Activated CD4-positive, alpha-beta T cell treated with anti-CD3 and anti-CD28 coated beads, Interleukin-2, amount 50 U/mL, for 24 hours (primary cell): ENCODE measurements at regions not wholly inside any gene's neighbourhood (a gene's known extent, or its start where the extent isn't known, plus 50 kb on each side); places are given as distances from the start of the nearest gene placed in this dataset.
"Not testable (repeated sequence)": the region's sequence is repeated elsewhere in the genome, so short reads cannot be mapped to it uniquely, and the experiment has no call there.

Experiments used
- DNase-seq, 2 donors: peaks; one replicate each; pipeline ENCODE4 v3.0.0-alpha.2; 2020; ENCODE audit warnings: low read depth in 1 of 2, low spot score in 1 of 2

GRCh38 chr5:135182675-135183074 is 148.6 kb upstream of the PITX1 start:
- no peak for DNase-seq

- no peak for DNase-seq
These were observed 147.6 kb upstream of the PITX1 start for GRCh38 chr5:135181653-135182052.

GRCh38 chr5:135179308-135179980 is 145.4 kb upstream of the PITX1 start:
- no peak for DNase-seq

- no peak for DNase-seq
These were observed 144.6 kb upstream of the PITX1 start for GRCh38 chr5:135178476-135179155.

GRCh38 chr5:135177591-135177990 is 143.6 kb upstream of the PITX1 start:
- DNase-seq, result no peak

- no peak for DNase-seq
These were observed 143.0 kb upstream of the PITX1 start for GRCh38 chr5:135176991-135177390.

GRCh38 chr5:135174315-135175096 is 140.5 kb upstream of the PITX1 start:
- DNase-seq, result no peak

- no peak for DNase-seq
These were observed 139.7 kb upstream of the PITX1 start for GRCh38 chr5:135173662-135174290.

- no peak for DNase-seq
These were observed 138.7 kb upstream of the PITX1 start for GRCh38 chr5:135172718-135173117.

- DNase-seq, result no peak
These were observed 137.3 kb upstream of the PITX1 start for GRCh38 chr5:135171336-135171735.

GRCh38 chr5:135170500-135170899 is 136.5 kb upstream of the PITX1 start:
- DNase-seq, result no peak

- no peak for DNase-seq
These were observed 135.7 kb upstream of the PITX1 start for GRCh38 chr5:135169753-135170152.

GRCh38 chr5:135167634-135168033 is 133.6 kb upstream of the PITX1 start:
- DNase-seq, result no peak

- DNase-seq, result not testable (repeated sequence)
These were observed 131.0 kb upstream of the PITX1 start for GRCh38 chr5:135164873-135165614.

- no peak for DNase-seq
These were observed 129.9 kb upstream of the PITX1 start for GRCh38 chr5:135163964-135164363.

- no peak for DNase-seq
These were observed 129.4 kb upstream of the PITX1 start for GRCh38 chr5:135163391-135163790.

GRCh38 chr5:135162661-135163265 is 128.7 kb upstream of the PITX1 start:
- DNase-seq, result no peak

- no peak for DNase-seq
These were observed 127.2 kb upstream of the PITX1 start for GRCh38 chr5:135161221-135161620.

- DNase-seq, result no peak
These were observed 126.1 kb upstream of the PITX1 start for GRCh38 chr5:135160036-135160675.

- DNase-seq, result no peak
These were observed 125.6 kb upstream of the PITX1 start for GRCh38 chr5:135159626-135160025.
